GM10248 (cell line): ENCODE measurements at regions not wholly inside any gene's neighbourhood (a gene's known extent, or its start where the extent isn't known, plus 50 kb on each side); places are given as distances from the start of the nearest gene placed in this dataset.

Experiments used
- CTCF ChIA-PET: fragments of 300-600 bp; sonication (Branson Sonifier 250); formaldehyde crosslinking; extraction: SDS; loops from one replicate; lab custom pipeline; 2021; ENCODE audit warnings: antibody characterized with exemption; lab: Yijun Ruan, JAX
- POLR2A ChIA-PET: fragments of 350-650 bp; sonication (Branson Sonifier 250); formaldehyde crosslinking; extraction: SDS; loops from one replicate; lab custom pipeline; 2020; ENCODE audit warnings: antibody characterized with exemption; lab: Yijun Ruan, JAX
- DNase-seq: peaks from one replicate; pipeline ENCODE4 v3.0.0; 2012; ENCODE audit errors: extremely low spot score
- TF ChIP-seq, protein P1 (sequence below): IDR thresholded peaks from 2 replicates; pipeline ENCODE4 v1.5.1; 2012; ENCODE audit warnings: mild to moderate bottlenecking, low read depth; ENCODE audit errors: extremely low read depth, missing control alignments, control extremely low read depth

DNA sequence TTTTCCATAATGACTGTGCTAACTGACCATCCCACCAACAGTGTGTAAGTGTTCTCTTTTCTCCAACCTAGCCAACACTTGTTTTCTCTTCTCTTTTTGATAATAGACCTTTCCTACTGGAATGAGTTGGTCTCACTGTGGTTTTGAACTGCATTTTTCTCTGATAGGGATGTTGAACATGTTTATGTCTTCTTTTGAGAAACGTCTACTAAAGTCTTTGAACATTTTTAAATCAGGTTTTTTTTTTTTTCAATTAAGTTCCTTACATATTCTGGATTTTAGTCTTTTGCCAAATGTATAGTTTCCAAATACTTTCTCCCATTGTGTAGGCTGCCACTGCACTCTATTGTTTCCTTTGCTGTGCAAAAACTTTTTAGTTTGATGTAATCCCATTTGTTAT lies 405.5 kb upstream of the FIGN start:
- no peak for DNase-seq
- POLR2A ChIA-PET, result no interaction called here
- CTCF ChIA-PET, result interaction anchor here (0.8 to 1.4 kb wide), 2 partner anchors 8 to 15 kb away, joined by 3 to 4 read pairs; no protein-coding TSS in a partner anchor
- TF ChIP-seq, protein P1, sequence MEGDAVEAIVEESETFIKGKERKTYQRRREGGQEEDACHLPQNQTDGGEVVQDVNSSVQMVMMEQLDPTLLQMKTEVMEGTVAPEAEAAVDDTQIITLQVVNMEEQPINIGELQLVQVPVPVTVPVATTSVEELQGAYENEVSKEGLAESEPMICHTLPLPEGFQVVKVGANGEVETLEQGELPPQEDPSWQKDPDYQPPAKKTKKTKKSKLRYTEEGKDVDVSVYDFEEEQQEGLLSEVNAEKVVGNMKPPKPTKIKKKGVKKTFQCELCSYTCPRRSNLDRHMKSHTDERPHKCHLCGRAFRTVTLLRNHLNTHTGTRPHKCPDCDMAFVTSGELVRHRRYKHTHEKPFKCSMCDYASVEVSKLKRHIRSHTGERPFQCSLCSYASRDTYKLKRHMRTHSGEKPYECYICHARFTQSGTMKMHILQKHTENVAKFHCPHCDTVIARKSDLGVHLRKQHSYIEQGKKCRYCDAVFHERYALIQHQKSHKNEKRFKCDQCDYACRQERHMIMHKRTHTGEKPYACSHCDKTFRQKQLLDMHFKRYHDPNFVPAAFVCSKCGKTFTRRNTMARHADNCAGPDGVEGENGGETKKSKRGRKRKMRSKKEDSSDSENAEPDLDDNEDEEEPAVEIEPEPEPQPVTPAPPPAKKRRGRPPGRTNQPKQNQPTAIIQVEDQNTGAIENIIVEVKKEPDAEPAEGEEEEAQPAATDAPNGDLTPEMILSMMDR, result no peak

DNA sequence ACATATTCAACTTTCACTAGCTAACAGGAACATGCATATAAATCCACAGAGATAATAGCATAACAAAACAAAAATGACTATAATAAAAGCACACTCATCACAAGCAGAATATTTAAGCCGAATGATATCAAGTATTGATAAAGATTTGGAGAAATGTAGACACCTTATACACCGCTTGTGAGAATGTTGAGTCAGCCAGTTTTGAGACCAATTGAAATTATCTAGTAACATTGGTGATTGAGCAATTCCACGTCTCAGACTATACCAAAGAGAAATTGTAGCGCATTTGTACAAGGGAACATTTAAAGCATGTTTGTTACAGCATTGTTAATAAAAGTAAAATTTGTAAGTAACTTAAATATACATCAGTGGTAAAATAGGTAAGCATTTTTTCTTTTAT lies 402.9 kb upstream of the FIGN start:
- TF ChIP-seq, protein P1, result no peak
- no peak for DNase-seq
- POLR2A ChIA-PET, result no interaction called here
- CTCF ChIA-PET, result interaction anchor here (1.3 kb wide), 1 partner anchor 15 kb away, joined by 4 read pairs; no protein-coding TSS in a partner anchor

DNA sequence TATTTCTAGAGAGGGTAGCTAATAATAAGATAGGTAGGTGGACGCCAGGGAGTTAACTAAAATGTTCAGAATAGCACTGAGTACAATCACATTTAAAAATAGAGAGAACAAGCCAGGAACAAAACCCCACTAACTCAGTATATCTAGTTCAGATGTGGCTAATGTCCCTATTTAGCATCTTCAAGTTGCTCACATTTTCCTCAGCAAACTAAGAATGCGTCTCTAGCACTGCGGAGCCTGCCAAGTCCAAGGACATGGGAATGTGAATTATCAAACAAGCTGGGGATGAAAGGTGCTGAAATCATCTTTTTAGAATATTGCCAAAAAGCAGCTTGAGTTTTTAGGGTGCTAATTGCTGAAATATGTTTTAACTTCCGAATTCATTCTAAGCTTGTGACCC lies 398.5 kb upstream of the FIGN start:
- ChIA-PET POLR2A (no interaction called here), CTCF (interaction anchor here (1.8 kb wide), 1 partner anchor 31 kb away, joined by 3 read pairs; no protein-coding TSS in a partner anchor)
- TF ChIP-seq, protein P1, result no peak
- no peak for DNase-seq

DNA sequence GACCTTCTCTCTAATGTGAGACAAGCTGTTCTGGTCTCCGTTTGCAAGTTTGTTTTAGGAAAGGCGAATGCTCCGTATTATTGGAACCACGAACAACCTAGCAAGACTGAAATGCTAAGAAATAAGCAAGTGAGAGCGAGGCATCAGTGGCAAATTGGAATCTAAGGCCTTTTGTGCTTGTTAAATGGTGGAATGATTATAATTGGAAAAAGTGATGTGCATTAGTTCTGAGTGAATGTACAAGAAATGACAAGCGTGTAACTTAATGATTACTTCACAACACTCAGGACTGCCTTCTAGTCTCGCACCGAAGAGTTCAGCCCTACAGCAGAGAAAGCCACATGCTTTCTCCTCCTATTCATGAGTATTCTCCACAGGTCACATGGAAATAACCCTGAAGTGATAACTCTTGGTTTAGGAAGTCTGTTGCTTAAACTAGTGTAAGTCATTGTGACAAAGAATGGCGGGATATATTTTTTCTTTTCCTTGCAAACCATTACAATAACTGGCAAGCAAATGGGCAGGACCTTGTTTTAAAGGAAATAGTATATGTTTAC lies 392.2 kb upstream of the FIGN start:
- no peak for DNase-seq
- POLR2A ChIA-PET, result no interaction called here
- TF ChIP-seq, protein P1, result no peak
- CTCF ChIA-PET, result interaction anchor here (1.1 kb wide), 1 partner anchor 19 kb away, joined by 3 read pairs; no protein-coding TSS in a partner anchor

DNA sequence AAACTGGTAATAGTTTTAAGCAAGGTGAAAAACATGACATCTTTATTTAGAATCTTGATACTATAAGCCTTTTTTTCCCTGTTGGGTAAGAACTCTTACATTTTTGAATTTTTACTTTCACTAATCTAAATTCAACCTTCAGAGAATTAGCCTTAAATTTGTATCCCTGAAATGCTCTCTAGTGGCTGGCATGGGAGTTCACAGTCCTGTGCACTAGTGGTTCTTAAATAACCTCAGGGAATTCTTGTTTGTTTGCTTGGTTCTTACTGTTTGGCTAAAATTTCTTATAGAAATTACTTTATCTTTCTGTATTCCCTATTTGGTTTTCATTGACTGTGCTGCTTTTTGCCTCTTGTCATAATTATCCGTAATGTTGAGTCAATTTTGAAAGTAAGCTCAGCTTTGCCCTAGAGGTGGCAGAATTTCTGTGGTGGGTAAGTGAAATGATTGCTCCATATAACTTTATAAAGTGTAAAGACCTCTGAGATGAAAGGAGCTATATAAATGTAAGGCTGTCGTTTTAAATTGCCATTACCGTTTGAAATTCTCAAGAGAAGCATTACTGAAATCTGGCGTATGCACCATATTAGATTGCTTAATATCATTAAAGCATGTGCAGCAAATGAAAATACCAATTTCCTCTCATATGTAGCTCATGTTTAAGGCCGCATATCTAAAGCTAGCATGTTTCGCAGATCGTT lies 391.3 kb upstream of the FIGN start:
- DNase-seq, result no peak
- ChIA-PET CTCF (interaction anchor here (1.1 kb wide), 1 partner anchor 18 kb away, joined by 3 read pairs; no protein-coding TSS in a partner anchor), POLR2A (no interaction called here)
- TF ChIP-seq, protein P1, result no peak

DNA sequence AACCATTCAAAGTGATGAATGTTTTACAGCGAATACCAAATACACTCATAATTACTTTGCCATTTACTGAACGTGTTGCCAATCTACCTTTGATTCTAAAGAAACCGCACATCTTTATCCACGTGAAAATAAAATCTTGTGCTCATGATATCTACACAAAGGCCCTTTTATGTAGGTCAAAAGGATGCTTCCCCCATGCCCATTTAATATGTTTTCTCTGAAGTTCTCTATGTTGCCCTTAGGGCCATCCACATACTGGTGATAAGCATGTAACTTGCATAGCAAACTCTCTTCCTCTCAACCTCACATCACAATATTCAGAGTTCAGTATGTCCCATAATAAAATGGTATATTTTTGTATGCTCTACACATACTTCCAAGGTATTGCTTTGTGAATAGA lies 380.0 kb upstream of the FIGN start:
- CTCF ChIA-PET, result interaction anchor here (1.0 kb wide), 1 partner anchor 8 kb away, joined by 3 read pairs; no protein-coding TSS in a partner anchor
- TF ChIP-seq, protein P1, result no peak
- POLR2A ChIA-PET, result no interaction called here
- DNase-seq, result no peak
